ENCODE measurements at regions not wholly inside any gene's neighbourhood (a gene's known extent, or its start where the extent isn't known, plus 50 kb on each side); places are given as distances from the start of the nearest gene placed in this dataset.

DNA sequence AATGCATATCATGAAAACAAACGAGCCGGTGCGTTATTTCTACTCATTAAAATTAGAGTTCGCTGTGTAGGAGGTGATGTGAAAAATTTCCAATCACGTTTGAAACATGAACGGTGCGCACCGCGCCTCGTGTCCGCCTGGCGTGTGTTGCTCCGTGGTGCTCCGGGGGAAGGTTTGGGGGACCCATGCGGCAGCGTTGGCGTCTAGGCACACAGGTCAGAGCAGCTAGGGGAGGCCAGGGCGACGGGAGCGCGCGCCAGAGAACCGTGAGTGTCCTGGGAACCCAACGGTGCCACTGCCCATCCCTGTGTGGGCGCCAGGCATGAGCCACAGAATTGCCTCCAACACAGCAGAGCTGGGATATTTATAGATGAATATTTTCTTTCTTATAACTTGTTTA, 70.6 kb upstream of the ADARB2 start:
- no peaks in the 10 kb centered on the region for H3K36me3 Mint-ChIP-seq (ENCODE audit: low read depth)
- no peak overlapping the region for H3K27ac Mint-ChIP-seq
- no peak overlapping the region for H3K27ac ChIP-seq (ENCODE audit: low read depth)
- H3K4me1 ChIP-seq (ENCODE audit: insufficient read depth), result peaks cover 13% of the 10 kb centered on the region
- no peaks in the 10 kb centered on the region for H3K79me2 ChIP-seq (replicated peaks; ENCODE audit: insufficient read depth)
- H3K9me2 ChIP-seq (ENCODE audit: insufficient read depth), result no peaks in the 10 kb centered on the region
- no peaks in the 10 kb centered on the region for H4K20me1 ChIP-seq (replicated peaks; ENCODE audit: insufficient read depth)
- H3F3A ChIP-seq (replicated peaks; ENCODE audit: low read depth), result no peaks in the 10 kb centered on the region
- TF ChIP-seq EZH2 (IDR thresholded peaks at IDR 0.05; ENCODE audit: low read depth, unreplicated experiment), result no peak
- TF ChIP-seq, protein P1, sequence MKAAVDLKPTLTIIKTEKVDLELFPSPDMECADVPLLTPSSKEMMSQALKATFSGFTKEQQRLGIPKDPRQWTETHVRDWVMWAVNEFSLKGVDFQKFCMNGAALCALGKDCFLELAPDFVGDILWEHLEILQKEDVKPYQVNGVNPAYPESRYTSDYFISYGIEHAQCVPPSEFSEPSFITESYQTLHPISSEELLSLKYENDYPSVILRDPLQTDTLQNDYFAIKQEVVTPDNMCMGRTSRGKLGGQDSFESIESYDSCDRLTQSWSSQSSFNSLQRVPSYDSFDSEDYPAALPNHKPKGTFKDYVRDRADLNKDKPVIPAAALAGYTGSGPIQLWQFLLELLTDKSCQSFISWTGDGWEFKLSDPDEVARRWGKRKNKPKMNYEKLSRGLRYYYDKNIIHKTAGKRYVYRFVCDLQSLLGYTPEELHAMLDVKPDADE (IDR thresholded peaks at IDR 0.05), result no peak
- TF ChIP-seq NANOG (IDR thresholded peaks at IDR 0.05; ENCODE audit: borderline replicate concordance), result no peak
- TF ChIP-seq ZNF462 (CRISPR knock-in tag; IDR thresholded peaks at IDR 0.05), result no peak
- TF ChIP-seq CREB1 (CRISPR knock-in tag; IDR thresholded peaks at IDR 0.05; ENCODE audit: low read depth), result no peak
- no peak for TF ChIP-seq POLR2AphosphoS5 (IDR thresholded peaks at IDR 0.05; ENCODE audit: low read depth)
- TF ChIP-seq CTCF (conservative IDR thresholded peaks at IDR 0.05; ENCODE audit: low read depth in 2 of 2), result no peak
- no peak for TF ChIP-seq ZNF331 (CRISPR knock-in tag; IDR thresholded peaks at IDR 0.05; ENCODE audit: low read depth)
- H3K4me2 ChIP-seq, result no peak overlapping the region
- no peaks in the 10 kb centered on the region for H3K36me3 ChIP-seq (ENCODE audit: insufficient read depth)
- H3K4me3 Mint-ChIP-seq, result no peak overlapping the region
- no peak overlapping the region; the same call in 1 of the 2 replicates for H2AFZ ChIP-seq
- no peak overlapping the region for H3K4me3 ChIP-seq
- H3K4me1 Mint-ChIP-seq, result peaks cover 15% of the 10 kb centered on the region; the same call in 2 of the 3 replicates
- H3K27me3 Mint-ChIP-seq (ENCODE audit: insufficient read depth, low read depth, poor library complexity), result peaks cover 6% of the 10 kb centered on the region
- H3K9me3 Mint-ChIP-seq, result no peaks in the 10 kb centered on the region; the same call in 2 of the 3 replicates
- no peaks in the 10 kb centered on the region for H3K27me3 ChIP-seq (ENCODE audit: insufficient read depth)
- ATAC-seq, result no peak
- no peak for DNase-seq (ENCODE audit: low spot score)
